Endothelial cell of umbilical vein (primary cell): ENCODE measurements at regions not wholly inside any gene's neighbourhood (a gene's known extent, or its start where the extent isn't known, plus 50 kb on each side); places are given as distances from the start of the nearest gene placed in this dataset.

Experiments
- BruUV-seq: library from RNA; stranded (reverse); fragments of 400-500 nt; replicated peaks from 2 replicates; lab custom pipeline; 2021; lab: Mats Ljungman, UMichigan
- CTCF ChIA-PET: fragments of 300-600, 350-600 bp; sonication (Branson Sonifier 250); formaldehyde crosslinking; loops from one replicate; lab custom pipeline; 2021; ENCODE audit warnings: antibody characterized with exemption, inconsistent platforms; lab: Charles Lee
- POLR2A ChIA-PET: fragments of 300-600, 350-600 bp; sonication (Branson Sonifier 250); formaldehyde crosslinking; loops from one replicate; lab custom pipeline; 2021; ENCODE audit warnings: antibody characterized with exemption, inconsistent platforms; lab: Charles Lee
- DNase-seq: peaks from one replicate; pipeline ENCODE4 v3.0.0-alpha.2; 2011; ENCODE audit warnings: low read depth, low spot score
- FAIRE-seq: peaks from 2 replicates; lab custom pipeline; 2011; peaks lifted over from hg19 to GRCh38; lab: Jason Lieb, UNC
- H2AFZ ChIP-seq: 2 replicates; pipeline ENCODE4 v1.6.0; 2012; ENCODE audit warnings: low read depth, low read length, control low read depth, inconsistent platforms
- H3K27ac ChIP-seq: 2 replicates; pipeline ENCODE4 v1.5.1; 2011; ENCODE audit warnings: low read depth, mild to moderate bottlenecking, control low read depth, low read length, moderate library complexity; ENCODE audit not compliant: insufficient read depth
- H3K27me3 ChIP-seq, 2 experiments: 2 replicates each; pipeline versions ENCODE4 v1.6.0 to v1.6.1; 2011; ENCODE audit warnings: low read length in 2 of 2, mixed read lengths in 1 of 2; ENCODE audit not compliant: control insufficient read depth in 2 of 2, insufficient read depth in 2 of 2
- H3K36me3 ChIP-seq, 2 experiments: 2 replicates in 1 of 2; 3 replicates in 1 of 2; pipeline ENCODE4 v1.5.1; 2011; ENCODE audit warnings: low read length in 2 of 2, mild to moderate bottlenecking in 1 of 2, moderate library complexity in 1 of 2; ENCODE audit not compliant: control insufficient read depth in 2 of 2, insufficient read depth in 2 of 2; ENCODE audit errors: extremely low read depth in 1 of 2
- H3K4me1 ChIP-seq: 3 replicates; pipeline ENCODE4 v1.5.1; 2011; ENCODE audit warnings: mild to moderate bottlenecking, low read length; ENCODE audit not compliant: control insufficient read depth, insufficient read depth; ENCODE audit errors: extremely low read depth
- H3K4me2 ChIP-seq: 2 replicates; pipeline ENCODE4 v1.6.1; 2011; ENCODE audit warnings: low read length, control low read depth, mixed read lengths; ENCODE audit not compliant: insufficient read depth
- H3K4me3 ChIP-seq, 3 experiments: fragments of 200-600 bp in 1 of 3; sonication (generic), shearing (Covaris generic) in 1 of 3; replicated peaks in 1 of 3; 2 replicates each; pipeline ENCODE4 v1.5.1; 2011 to 2016; ENCODE audit warnings: control low read depth in 3 of 3, low read length in 3 of 3, mild to moderate bottlenecking in 2 of 3, inconsistent platforms in 1 of 3, low read depth in 1 of 3, moderate library complexity in 1 of 3; ENCODE audit not compliant: insufficient read depth in 1 of 3
- H3K79me2 ChIP-seq: 2 replicates; pipeline ENCODE4 v1.6.0; 2012; ENCODE audit warnings: low read length, inconsistent platforms; ENCODE audit not compliant: control insufficient read depth, insufficient read depth
- H3K9ac ChIP-seq: replicated peaks from 2 replicates; pipeline ENCODE3; 2011; ENCODE audit warnings: low read length, control low read depth; ENCODE audit not compliant: insufficient read depth; ENCODE audit errors: extremely low read depth
- H3K9me1 ChIP-seq: replicated peaks from 3 replicates; pipeline ENCODE4 v1.6.0; 2011; ENCODE audit warnings: mild to moderate bottlenecking, low read length; ENCODE audit not compliant: control insufficient read depth, insufficient read depth; ENCODE audit errors: extremely low read depth
- H3K9me3 ChIP-seq: replicated peaks from 2 replicates; pipeline ENCODE4 v1.5.1; 2012; ENCODE audit warnings: low read length, inconsistent platforms; ENCODE audit not compliant: control insufficient read depth, insufficient read depth
- H4K20me1 ChIP-seq: replicated peaks from 2 replicates; pipeline ENCODE3; 2011; ENCODE audit warnings: mild to moderate bottlenecking, low read length; ENCODE audit not compliant: control insufficient read depth, insufficient read depth; ENCODE audit errors: extremely low read depth
- EZH2 ChIP-seq: IDR thresholded peaks from 2 replicates; pipeline ENCODE4 v1.6.1; 2012; ENCODE audit warnings: borderline replicate concordance, low read depth, mild to moderate bottlenecking, moderate library complexity, low read length, inconsistent platforms; ENCODE audit not compliant: severe bottlenecking
- FOS ChIP-seq: IDR thresholded peaks from 2 replicates; pipeline ENCODE4 v1.6.1; 2011; ENCODE audit warnings: mild to moderate bottlenecking, low read length, moderate library complexity, borderline replicate concordance; ENCODE audit not compliant: insufficient read depth
- GATA2 ChIP-seq: IDR thresholded peaks from 2 replicates; pipeline ENCODE4 v1.7.0; 2011; ENCODE audit warnings: low read depth, mild to moderate bottlenecking, moderate library complexity, mixed read lengths, low read length; ENCODE audit not compliant: insufficient read length, insufficient read depth
- JUN ChIP-seq: IDR thresholded peaks from 2 replicates; pipeline ENCODE4 v1.6.1; 2011; ENCODE audit warnings: borderline replicate concordance, low read depth; ENCODE audit not compliant: insufficient read length, insufficient read depth
- MYC ChIP-seq: IDR thresholded peaks from one replicate; pipeline ENCODE4 v1.6.1; 2011; ENCODE audit warnings: mild to moderate bottlenecking, low read depth, low read length
- POLR2A ChIP-seq: IDR thresholded peaks from 2 replicates; pipeline ENCODE4 v1.6.1; 2012; ENCODE audit warnings: low read depth, mild to moderate bottlenecking, control low read depth, low read length
- POLR2AphosphoS5 ChIP-seq: IDR thresholded peaks from 2 replicates; pipeline ENCODE4 v1.6.1; 2012; ENCODE audit warnings: low read depth, mild to moderate bottlenecking, control low read depth, low read length, moderate library complexity; ENCODE audit not compliant: insufficient read depth
- dilution Hi-C: fragments of 300-500 bp; cut with MboI; formaldehyde crosslinking; loops from one replicate; pipeline ENCODE4 v1.15.0; 2019; ENCODE audit warnings: low sequenced_read_pairs; ENCODE audit not compliant: extremely low pct_ligation_motif_present
- intact Hi-C: fragments of 100-400 bp; cut with micrococcal nuclease; formaldehyde crosslinking; loops from one replicate; pipeline ENCODE4 v1.10.0; 2022
- TF ChIP-seq, protein P1 (sequence below), 2 donors: IDR thresholded peaks; 1 replicate in 1 of 2; 2 replicates in 1 of 2; pipeline ENCODE4 v1.5.1; 2011; ENCODE audit warnings: low read length in 2 of 2, mild to moderate bottlenecking in 2 of 2, moderate library complexity in 2 of 2, control low read depth in 1 of 2, inconsistent platforms in 1 of 2, low read depth in 1 of 2; ENCODE audit not compliant: insufficient read depth in 1 of 2; ENCODE audit errors: extremely low read depth in 1 of 2
- TF ChIP-seq, protein P2 (sequence below): IDR thresholded peaks from 2 replicates; pipeline ENCODE4 v1.6.1; 2011; ENCODE audit not compliant: insufficient read depth, insufficient read length

DNA sequence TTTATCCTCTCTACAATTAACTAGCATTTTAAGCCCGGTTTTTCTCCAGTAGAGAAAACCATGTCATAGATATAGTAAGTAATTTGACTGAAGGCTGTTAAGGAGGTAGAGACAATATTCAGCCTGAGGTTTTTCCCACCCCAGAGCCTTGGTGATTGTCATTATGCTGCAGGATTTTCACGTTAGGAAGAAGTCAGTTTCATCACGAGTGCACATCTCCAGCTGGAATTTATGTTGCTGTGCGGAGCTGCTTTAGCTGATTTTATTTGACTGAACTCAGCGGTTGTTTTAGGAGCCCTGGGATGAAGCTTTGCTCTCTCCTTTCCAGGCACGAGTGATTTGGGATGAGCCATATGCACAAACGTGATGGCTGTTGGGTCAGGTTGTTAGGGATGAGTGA is 271.3 kb upstream of the RGMA start:
- Histone ChIP-seq H3K27me3 (no peaks in the 10 kb centered on the region), H3K4me2 (no peak overlapping the region), H3K9ac (no peak overlapping the region), H2AFZ (no peak overlapping the region), H3K9me1 (no peaks in the 10 kb centered on the region), H3K4me1 (no peaks in the 10 kb centered on the region), H3K27ac (no peak overlapping the region), H3K4me3 (no peak overlapping the region), H3K79me2 (no peaks in the 10 kb centered on the region), H4K20me1 (no peaks in the 10 kb centered on the region), H3K36me3 (no peaks in the 10 kb centered on the region), H3K9me3 (peaks cover 7% of the 10 kb centered on the region)
- TF ChIP-seq, protein P1, sequence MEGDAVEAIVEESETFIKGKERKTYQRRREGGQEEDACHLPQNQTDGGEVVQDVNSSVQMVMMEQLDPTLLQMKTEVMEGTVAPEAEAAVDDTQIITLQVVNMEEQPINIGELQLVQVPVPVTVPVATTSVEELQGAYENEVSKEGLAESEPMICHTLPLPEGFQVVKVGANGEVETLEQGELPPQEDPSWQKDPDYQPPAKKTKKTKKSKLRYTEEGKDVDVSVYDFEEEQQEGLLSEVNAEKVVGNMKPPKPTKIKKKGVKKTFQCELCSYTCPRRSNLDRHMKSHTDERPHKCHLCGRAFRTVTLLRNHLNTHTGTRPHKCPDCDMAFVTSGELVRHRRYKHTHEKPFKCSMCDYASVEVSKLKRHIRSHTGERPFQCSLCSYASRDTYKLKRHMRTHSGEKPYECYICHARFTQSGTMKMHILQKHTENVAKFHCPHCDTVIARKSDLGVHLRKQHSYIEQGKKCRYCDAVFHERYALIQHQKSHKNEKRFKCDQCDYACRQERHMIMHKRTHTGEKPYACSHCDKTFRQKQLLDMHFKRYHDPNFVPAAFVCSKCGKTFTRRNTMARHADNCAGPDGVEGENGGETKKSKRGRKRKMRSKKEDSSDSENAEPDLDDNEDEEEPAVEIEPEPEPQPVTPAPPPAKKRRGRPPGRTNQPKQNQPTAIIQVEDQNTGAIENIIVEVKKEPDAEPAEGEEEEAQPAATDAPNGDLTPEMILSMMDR (IDR thresholded peaks at IDR 0.05; ENCODE audit: extremely low read depth in 1 of 2, insufficient read depth in 1 of 2, low read depth in 1 of 2, low read length in 2 of 2) = no peak
- no peak for TF ChIP-seq JUN
- no peak for TF ChIP-seq POLR2AphosphoS5
- no peak for TF ChIP-seq EZH2
- no peak for TF ChIP-seq GATA2
- no peak for TF ChIP-seq POLR2A
- no peak for TF ChIP-seq MYC
- TF ChIP-seq FOS = no peak
- TF ChIP-seq, protein P2, sequence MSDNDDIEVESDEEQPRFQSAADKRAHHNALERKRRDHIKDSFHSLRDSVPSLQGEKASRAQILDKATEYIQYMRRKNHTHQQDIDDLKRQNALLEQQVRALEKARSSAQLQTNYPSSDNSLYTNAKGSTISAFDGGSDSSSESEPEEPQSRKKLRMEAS = no peak
- dilution Hi-C loops = no loop called here
- ChIA-PET CTCF (no interaction called here), POLR2A (no interaction called here)
- BruUV-seq = no TSS peak
- FAIRE-seq = no peak
- intact Hi-C loops = no loop called here
- DNase-seq = no peak
